ENCODE measurements at regions not wholly inside any gene's neighbourhood (a gene's known extent, or its start where the extent isn't known, plus 50 kb on each side); places are given as distances from the start of the nearest gene placed in this dataset.

DNA sequence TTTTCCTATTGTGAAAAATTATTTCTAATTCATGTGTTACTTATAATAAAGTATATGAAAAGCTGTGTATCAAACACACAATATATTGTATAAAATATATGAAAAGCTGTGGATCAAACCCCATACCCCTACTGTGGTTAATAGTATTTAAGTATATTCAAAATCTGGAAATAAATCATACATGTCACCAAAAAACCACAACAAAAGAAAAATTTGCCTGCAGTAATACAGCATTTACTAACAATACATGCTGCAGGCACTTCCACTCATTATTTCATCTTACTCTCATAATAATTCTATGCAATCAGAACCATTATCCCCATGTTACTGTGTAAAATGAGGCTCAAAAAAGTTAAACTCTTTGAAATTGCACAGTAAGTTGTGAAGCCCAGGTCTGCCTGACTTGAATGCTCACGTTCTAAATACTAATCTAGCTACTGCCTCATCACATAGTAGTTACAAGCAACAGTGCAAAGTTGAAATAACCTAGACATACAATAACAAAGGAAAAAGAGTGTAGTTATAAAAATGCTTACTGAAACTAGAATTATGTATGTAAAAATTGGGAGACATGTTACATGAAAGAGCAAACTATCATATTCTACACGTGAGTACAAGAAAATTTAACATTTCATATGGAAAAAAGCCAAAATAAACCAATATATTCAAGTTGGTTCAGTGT, 61.7 kb downstream of the FAM217A start:
- TF ChIP-seq POLR2A (IDR thresholded peaks at IDR 0.05): no peak
- TF ChIP-seq, protein P1, sequence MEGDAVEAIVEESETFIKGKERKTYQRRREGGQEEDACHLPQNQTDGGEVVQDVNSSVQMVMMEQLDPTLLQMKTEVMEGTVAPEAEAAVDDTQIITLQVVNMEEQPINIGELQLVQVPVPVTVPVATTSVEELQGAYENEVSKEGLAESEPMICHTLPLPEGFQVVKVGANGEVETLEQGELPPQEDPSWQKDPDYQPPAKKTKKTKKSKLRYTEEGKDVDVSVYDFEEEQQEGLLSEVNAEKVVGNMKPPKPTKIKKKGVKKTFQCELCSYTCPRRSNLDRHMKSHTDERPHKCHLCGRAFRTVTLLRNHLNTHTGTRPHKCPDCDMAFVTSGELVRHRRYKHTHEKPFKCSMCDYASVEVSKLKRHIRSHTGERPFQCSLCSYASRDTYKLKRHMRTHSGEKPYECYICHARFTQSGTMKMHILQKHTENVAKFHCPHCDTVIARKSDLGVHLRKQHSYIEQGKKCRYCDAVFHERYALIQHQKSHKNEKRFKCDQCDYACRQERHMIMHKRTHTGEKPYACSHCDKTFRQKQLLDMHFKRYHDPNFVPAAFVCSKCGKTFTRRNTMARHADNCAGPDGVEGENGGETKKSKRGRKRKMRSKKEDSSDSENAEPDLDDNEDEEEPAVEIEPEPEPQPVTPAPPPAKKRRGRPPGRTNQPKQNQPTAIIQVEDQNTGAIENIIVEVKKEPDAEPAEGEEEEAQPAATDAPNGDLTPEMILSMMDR (IDR thresholded peaks at IDR 0.05): no peak

Data from tibial nerve (tissue), 3 donors.